Dendritic cell treated with granulocyte-macrophage colony-stimulating factor and Interleukin-4, amounts not matched to agents 40 ng/mL and 50 ng/mL, for 4 days (primary cell): ENCODE measurements at regions not wholly inside any gene's neighbourhood (a gene's known extent, or its start where the extent isn't known, plus 50 kb on each side); places are given as distances from the start of the nearest gene placed in this dataset.

Source experiments
- H3K27ac Mint-ChIP-seq: one replicate; pipeline ENCODE4 v1.8.0; 2022; ENCODE audit warnings: mild to moderate bottlenecking, mixed read lengths
- H3K27me3 Mint-ChIP-seq: one replicate; pipeline ENCODE4 v1.8.0; 2022; ENCODE audit warnings: mild to moderate bottlenecking, mixed read lengths
- H3K36me3 Mint-ChIP-seq: one replicate; pipeline ENCODE4 v1.8.0; 2022; ENCODE audit warnings: low read depth, mixed read lengths
- H3K4me1 Mint-ChIP-seq: one replicate; pipeline ENCODE4 v1.8.0; 2022; ENCODE audit warnings: low read depth, mixed read lengths
- H3K4me3 Mint-ChIP-seq: one replicate; pipeline ENCODE4 v1.8.0; 2022; ENCODE audit warnings: mild to moderate bottlenecking, moderate library complexity, mixed read lengths
- H3K9me3 Mint-ChIP-seq: one replicate; pipeline ENCODE4 v1.8.0; 2022; ENCODE audit warnings: mixed read lengths
- intact Hi-C: fragments of 100-400 bp; cut with micrococcal nuclease; formaldehyde crosslinking; loops from one replicate; pipeline ENCODE4 v1.15.0; 2022

GRCh38 chr2:23323917-23324680, 60.9 kb upstream of the KLHL29 start:
- no peaks in the 10 kb centered on the region for H3K4me1 Mint-ChIP-seq
- intact Hi-C loops, result no loop called here
- peaks cover 7% of the 10 kb centered on the region for H3K27me3 Mint-ChIP-seq
- no peak overlapping the region for H3K27ac Mint-ChIP-seq
- H3K4me3 Mint-ChIP-seq, result no peak overlapping the region
- H3K9me3 Mint-ChIP-seq, result no peaks in the 10 kb centered on the region
- no peaks in the 10 kb centered on the region for H3K36me3 Mint-ChIP-seq

GRCh38 chr2:23326330-23326729, 58.6 kb upstream of the KLHL29 start:
- H3K9me3 Mint-ChIP-seq, result no peaks in the 10 kb centered on the region
- H3K27ac Mint-ChIP-seq, result no peak overlapping the region
- no peak overlapping the region for H3K4me3 Mint-ChIP-seq
- H3K27me3 Mint-ChIP-seq, result no peaks in the 10 kb centered on the region
- intact Hi-C loops, result no loop called here
- no peaks in the 10 kb centered on the region for H3K36me3 Mint-ChIP-seq
- H3K4me1 Mint-ChIP-seq, result no peaks in the 10 kb centered on the region

GRCh38 chr2:23327416-23327815, 57.6 kb upstream of the KLHL29 start:
- Mint-ChIP-seq H3K27ac (no peak overlapping the region), H3K4me3 (no peak overlapping the region), H3K4me1 (no peaks in the 10 kb centered on the region), H3K36me3 (no peaks in the 10 kb centered on the region), H3K27me3 (no peaks in the 10 kb centered on the region), H3K9me3 (no peaks in the 10 kb centered on the region)
- intact Hi-C loops, result no loop called here

- Mint-ChIP-seq H3K4me3 (no peak overlapping the region), H3K4me1 (no peaks in the 10 kb centered on the region), H3K9me3 (no peaks in the 10 kb centered on the region), H3K27ac (no peak overlapping the region), H3K36me3 (no peaks in the 10 kb centered on the region), H3K27me3 (no peaks in the 10 kb centered on the region)
- intact Hi-C loops, result no loop called here
Observed at GRCh38 chr2:23327887-23328286, 57.1 kb upstream of the KLHL29 start.

- Mint-ChIP-seq H3K36me3 (no peaks in the 10 kb centered on the region), H3K4me3 (no peak overlapping the region)
Observed at GRCh38 chr2:23330214-23330613, 54.8 kb upstream of the KLHL29 start.

More at GRCh38 chr2:23330214-23330613, 54.8 kb upstream of the KLHL29 start:
- no peak overlapping the region for H3K27ac Mint-ChIP-seq
- no peaks in the 10 kb centered on the region for H3K4me1 Mint-ChIP-seq
- no peaks in the 10 kb centered on the region for H3K9me3 Mint-ChIP-seq
- intact Hi-C loops, result no loop called here
- H3K27me3 Mint-ChIP-seq, result peaks cover 3% of the 10 kb centered on the region
